CD4-positive, alpha-beta T cell treated with Interleukin-6 for 4 hours (primary cell): ENCODE measurements at regions not wholly inside any gene's neighbourhood (a gene's known extent, or its start where the extent isn't known, plus 50 kb on each side); places are given as distances from the start of the nearest gene placed in this dataset.
"Not testable (repeated sequence)": the region's sequence is repeated elsewhere in the genome, so short reads cannot be mapped to it uniquely, and the experiment has no call there.

Source experiments
- DNase-seq: peaks from one replicate; pipeline ENCODE4 v3.0.0-alpha.2; 2020; ENCODE audit warnings: mixed read lengths

DNA sequence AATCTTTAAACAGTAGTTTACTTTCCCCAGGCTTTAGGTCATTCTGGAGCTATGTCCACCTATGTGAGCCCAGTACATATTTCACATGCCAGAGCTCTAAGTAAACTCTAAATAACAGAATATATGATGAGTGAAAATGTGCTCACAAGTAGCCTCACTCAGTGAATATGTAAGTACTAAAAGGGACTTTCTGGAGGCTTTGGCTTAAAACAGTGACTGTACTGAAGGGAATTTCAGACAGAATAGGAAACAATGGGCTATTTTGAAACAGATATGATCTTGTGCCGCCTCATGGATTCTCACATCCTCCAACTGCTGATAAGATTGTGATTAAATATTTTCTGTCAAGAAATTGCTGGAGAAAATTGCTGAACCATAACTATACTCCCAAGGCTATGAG lies 747.9 kb downstream of the SOCS6 start:
- no peak for DNase-seq

DNA sequence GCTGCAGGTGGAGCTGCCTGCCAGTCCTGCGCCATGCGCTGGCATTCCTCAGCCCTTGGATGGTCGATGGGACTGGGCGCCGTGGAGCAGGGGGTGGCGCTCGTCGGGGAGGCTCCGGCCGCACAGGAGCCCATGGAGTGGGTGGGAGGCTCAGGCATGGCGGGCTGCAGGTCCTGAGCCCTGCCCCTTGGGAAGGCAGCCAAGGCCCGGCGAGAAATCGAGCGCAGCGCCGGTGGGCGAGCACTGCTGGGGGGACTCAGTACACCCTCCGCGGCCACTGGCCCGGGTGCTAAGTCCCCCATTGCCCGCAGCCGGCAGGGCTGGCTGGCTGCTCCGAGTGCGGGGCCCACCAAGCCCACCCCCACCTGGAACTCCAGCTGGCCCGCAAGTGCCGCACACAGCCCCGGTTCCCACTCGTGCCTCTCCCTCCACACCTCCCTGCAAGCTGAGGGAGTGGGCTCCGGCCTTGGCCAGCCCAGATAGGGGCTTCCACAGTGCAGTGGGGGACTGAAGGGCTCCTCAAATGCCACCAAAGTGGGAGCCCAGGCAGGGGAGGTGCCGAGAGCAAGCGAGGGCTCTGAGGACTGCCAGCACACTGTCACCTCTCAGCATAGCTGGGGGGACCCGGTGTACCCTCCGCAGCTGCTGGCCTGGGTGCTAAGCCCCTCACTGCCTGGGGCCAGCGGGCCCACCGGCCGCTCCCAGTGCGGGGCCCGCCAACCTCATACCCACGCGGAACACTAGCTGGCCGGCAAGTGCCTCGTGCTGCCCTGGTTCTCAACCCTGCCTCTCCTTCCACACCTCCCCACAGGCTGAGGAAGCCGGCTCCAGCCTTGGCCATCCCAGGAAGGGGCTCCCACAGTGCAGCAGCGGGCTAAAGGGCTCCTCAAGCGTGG lies 742.7 kb downstream of the SOCS6 start:
- DNase-seq: not testable (repeated sequence)

DNA sequence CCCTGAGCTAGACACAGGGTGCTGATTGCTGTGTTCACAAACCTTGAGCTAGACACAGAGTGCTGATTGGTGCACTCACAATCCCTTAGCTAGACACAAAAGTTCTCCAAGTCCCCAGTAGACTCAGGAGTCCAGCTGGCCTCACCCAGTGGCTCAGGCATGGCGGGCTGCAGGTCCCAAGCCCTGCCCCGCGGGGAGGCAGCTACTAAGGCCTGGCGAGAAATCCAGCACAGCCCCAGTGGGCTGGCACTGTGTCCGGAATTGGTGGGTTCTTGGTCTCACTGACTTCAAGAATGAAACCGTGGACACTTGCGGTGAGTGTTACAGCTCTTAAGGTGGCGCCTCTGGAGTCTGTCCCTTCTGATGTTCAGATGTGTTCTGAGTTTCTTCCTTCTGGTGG lies 741.2 kb downstream of the SOCS6 start:
- DNase-seq: not testable (repeated sequence)

DNA sequence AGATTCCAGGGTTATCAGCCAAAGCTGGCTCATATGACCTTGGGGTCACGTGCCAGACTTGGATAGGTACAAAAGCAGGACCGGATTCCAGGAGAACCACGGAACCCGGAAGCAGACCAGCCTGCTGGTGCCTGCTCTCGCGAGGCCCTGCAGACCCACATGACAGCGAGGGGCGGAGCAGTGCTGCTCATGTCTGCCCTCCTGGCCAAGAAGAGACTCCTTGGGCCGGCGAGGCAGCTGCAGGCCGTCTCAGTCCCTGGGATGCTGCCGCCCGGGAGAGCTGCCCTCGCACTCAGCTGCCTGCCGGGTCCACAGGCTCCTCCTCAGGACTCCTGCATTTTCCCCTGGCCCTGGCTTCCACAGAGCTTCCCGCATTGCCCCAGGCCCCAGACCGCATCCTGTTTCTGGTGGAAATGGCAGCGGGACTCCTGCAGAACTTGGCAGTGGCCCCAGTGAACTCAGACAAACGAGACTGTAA lies 739.5 kb downstream of the SOCS6 start:
- DNase-seq: no peak

DNA sequence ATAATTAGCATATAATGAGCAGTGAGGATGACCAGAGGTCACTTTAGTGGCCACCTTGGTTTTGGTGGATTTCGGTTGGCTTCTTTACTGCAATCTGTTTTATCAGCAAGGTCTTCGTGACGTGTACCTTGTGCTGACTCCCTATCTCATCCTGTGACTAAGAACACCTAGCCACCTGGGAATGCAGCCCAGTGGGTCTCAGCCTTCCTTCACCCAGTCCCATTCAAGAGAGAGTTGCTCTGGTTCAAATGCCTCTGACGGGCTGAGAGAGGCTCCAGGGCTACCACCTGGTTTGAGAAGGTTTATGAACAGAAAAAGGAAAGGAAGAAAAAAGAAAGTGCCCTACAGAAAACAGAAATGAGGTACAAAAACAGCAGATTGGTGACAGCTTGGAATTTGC lies 738.7 kb downstream of the SOCS6 start:
- no peak for DNase-seq

DNA sequence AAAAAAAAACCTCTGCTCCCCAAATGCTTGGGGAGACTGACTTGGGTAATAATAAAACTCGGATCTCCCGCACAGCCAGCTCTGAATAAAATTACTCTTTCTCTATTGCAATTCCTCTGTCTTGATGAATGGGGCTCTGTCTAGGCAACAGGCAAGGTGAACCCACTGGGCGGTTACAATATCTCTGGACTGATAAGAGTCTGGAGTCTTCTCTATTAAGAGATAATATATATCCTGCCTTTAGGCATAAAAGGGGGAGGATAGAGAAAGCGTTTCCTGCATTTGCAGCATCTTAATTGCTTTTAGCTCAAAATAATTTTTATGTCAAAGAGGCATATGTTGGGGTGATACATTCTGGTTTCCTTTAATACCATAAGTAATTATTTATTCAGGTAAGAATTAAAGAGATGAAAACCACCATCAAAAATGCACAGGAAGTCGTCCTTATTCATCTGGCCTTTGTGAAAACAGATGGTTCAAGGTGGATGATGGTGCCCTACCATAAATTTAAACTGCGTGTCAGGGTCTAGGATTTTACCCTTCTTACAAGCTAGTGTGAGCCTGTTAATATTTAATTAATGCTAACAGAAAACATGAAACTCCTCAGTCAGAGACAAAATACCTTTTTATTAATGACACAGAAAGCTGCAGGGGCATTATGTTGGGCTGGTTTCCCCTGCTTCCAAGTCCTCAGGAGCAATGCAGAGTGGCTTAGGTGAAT lies 736.8 kb downstream of the SOCS6 start:
- DNase-seq: no peak

DNA sequence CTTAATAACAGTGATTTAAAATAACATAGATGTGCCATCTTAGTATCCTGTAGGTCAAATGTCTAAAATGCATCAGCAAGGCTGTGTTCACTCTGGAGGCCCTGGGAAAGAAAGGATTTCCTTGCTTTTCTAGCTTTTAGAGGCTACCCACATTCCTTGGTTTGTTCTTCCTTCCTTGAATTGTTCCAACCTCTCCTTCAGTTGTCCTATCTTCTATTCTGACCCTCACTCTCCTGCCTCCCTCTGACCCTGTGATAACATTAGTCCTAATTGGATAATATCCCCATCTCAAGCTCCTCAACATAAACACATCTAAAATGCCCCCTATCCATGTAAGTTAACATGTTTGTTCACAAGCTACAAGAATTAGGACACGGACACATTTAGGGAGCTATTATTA lies 733.5 kb downstream of the SOCS6 start:
- DNase-seq: no peak

DNA sequence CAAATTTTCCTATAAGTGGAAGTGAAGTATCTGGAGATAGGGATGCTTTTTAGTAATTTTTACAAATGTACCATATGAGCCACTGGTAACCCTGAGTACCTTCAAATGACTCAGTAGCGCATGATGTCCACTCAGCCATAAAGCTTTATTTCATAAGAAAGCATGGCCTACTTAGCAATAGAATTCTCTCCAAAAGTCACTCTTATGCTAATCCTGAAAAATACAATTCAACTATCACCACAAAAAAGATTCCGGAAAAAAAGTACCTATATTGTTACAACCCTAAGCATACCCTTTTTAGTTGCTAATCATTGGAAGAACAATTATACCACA lies 732.2 kb downstream of the SOCS6 start:
- no peak for DNase-seq

DNA sequence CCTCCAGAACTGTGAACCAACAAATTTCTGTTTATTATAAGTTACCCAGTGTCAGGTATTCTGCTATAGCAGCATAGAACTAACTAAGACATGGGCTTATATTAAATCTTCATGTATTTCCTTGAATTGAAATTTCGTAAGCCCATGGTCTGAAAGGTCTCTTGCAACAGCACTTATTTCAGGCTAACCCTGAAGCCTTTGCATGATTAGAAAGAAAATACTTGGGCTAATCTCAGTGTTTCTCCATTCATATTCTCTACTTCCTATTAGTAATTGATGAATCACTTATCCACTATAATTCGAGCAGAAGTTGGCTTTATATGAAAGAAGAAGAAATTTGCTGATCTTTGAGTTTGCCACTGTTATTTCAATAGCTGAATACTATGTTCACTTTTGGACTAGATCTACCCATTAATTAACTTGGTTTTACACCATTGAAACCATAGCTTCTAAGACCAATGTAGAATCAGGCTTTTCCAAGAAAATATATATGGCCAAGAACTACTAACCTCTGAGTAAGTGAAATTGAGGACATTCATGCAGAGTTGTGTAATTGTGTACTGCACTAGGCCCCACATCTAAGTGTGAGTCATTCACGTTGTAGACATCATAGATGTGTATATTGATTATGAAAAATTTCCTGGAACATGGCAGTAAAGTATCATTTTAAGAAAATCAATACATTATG lies 731.6 kb downstream of the SOCS6 start:
- DNase-seq: no peak

DNA sequence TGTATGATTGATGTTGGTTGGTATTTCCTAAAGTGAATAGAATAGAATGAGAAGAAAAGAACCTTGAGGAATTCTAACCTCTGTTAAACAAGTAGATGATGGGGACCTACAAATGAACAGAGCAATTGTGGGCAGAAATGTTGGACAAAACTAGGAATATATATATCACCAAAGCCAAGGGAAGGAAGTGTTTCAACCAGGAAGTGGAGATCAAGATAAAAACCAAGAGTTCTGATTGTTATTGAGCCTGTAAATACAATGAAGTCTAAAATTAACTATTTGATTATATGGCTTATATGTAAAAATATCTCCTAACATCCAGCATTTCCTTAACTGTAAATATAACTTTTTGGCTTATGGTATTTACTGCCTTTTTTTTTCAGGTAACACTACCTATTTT lies 730.0 kb downstream of the SOCS6 start:
- no peak for DNase-seq

DNA sequence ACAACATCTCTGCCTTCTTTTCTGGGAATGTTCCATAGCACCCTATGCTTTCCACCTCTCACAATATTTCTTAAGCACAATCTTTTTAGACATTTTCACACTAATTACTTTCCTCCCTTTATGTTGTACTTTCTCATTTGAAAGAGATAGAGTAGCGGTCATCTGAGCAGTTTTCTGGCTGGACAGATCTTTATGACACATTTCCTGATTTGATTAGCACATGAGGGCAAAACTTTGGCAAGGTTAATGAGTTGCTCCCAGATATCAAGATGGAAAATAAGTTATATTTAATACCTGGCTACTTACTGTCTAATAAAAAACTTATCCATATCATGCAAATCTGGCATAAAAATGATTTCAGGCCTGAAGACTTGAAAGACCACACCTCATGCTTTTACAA lies 723.9 kb downstream of the SOCS6 start:
- DNase-seq: no peak

DNA sequence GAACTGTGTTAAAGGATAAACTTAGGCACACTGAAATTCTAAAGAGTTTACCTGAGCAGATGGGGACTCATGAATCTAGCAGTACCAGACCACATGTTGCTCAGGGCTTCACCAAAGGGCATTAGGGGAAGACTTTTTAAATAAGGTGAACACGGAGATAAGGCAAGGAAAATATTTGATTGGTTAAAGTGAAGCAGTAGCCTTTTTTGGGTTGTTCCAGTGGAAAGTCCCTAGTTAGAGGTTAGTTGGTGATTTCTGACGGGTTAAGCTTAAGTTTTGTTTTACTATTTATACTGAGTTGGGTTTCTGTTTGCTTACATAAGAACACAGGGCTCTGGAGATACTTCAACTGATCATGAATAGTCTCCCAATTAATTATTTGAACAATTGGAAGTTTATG lies 722.5 kb downstream of the SOCS6 start:
- no peak for DNase-seq

DNA sequence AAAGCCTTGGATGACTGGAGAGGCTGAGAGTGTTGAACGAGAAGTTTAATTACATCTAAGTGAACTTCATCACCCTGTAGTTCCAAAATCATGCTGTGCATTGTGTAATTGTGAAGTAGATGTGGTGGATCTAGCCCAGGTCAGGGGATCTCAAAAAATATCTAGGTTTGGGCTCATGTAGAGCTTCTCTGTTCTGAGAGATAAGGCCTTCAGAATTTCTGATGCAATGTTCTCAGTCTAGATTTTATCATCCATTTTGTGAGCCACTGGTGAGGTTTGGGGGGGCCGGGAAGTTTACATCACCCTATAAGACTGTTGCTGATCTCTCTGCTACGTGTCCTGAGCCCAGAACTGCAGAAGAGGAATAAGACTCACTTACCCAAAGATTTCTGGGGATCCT lies 719.4 kb downstream of the SOCS6 start:
- no peak for DNase-seq

DNA sequence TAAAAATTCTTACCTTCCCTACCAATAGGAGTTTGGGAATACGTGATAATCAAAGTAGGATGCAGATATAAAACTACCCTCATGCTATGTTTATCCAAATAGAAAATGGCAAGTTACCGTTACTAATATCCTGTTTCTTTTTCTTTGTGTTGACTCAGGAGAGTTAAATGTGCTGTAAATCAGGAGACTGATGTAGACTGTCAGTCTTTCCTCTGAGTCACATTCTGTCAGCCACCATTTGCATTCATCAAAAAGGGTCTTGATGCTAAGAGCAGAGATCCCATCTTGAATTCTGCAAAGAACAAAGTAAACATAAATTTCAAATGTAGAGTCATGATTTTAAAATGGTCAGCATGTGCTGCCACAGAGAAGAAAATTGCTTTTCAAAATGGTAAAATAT lies 712.8 kb downstream of the SOCS6 start:
- no peak for DNase-seq

DNA sequence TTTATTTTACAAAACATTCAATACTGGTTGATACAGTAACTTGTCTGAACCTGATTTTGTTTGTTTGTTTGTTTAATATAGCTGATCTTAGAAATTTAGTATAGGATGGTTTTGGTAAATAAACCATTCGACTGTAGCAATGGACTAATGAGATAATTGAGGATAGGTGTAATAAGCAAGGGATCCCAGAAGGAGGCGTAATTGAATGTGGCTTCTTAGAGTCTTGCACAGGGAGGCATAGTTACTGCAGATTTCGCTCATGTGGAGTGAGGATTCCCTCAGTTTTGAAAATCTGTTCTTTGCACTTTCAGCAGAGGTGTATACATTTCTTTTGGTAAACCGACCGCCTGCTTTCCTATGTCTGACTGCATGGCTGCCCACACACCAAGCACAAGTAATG lies 709.6 kb downstream of the SOCS6 start:
- no peak for DNase-seq

DNA sequence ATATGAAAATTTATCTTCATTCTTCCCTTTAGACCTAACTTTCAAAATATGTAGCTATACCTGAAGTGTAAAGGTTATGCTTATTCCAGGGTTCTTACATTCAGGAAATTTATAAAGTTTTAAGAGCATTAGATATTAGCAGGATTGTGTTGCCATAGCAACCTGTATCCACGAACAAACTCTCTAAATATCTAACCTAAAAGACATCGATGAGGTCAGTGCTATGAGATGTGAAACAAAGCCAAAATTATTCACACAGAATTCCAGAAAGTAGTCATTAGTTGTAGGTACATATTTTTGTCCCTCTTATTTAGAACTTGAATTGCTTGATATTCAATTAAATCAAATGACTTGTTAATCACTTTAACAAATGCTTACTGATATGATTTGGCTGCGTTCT lies 705.3 kb downstream of the SOCS6 start:
- DNase-seq: no peak

DNA sequence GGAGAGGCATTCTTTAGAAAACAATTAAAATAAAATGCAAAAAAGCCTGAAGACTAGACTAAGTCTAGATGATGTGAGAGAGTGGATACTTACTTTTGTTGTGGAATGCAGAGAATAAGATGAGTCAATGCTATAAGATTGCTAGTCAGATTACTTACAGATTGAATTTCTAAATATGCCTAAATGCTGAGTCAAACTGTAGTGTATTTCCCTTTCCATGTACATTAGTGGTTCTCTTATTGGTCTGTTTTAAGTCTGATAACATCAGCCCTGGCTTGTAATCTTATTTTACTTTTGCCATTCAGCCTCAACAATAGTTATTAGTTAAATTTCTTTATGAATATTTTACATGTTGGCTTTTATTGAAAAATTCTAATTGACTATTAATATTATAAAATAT lies 702.7 kb downstream of the SOCS6 start:
- DNase-seq: no peak

DNA sequence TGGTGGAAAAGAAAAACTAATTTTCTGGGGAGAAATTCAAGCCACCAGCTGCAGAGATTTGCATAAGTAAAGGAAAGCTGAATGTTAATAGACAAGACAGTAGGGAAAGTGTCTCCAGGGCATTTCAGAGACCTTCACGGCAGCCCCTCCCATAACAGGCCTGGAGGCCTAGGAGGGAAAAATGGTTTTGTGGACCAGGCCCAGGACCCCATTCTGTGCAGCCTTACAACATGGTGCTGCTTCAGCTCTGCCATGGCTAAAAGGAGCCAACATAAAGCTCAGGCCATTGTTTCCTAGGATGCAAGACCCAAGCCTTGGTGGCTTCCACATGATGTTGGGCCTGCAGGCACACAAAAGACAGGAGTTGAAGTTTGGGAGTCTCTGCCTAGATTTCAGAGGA lies 697.1 kb downstream of the SOCS6 start:
- no peak for DNase-seq

DNA sequence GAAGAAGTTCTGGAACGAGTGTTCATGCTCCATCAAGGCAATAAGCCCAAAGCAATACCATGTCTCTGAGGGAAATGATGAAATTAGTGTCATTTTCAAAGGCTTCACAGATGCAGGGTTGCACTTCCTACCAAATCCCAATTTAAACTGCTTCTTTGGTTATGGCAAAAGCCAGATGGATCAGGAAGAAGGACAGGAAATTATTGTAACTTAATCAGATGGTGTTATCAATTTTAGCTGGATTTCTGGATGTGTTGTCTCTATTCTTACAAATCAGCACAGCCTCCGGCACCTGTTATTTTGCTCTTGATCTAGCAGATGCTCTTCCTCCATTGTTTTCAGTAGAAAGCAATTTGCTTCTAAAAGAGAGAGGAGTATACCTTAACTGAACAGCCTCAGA lies 693.4 kb downstream of the SOCS6 start:
- DNase-seq: no peak

DNA sequence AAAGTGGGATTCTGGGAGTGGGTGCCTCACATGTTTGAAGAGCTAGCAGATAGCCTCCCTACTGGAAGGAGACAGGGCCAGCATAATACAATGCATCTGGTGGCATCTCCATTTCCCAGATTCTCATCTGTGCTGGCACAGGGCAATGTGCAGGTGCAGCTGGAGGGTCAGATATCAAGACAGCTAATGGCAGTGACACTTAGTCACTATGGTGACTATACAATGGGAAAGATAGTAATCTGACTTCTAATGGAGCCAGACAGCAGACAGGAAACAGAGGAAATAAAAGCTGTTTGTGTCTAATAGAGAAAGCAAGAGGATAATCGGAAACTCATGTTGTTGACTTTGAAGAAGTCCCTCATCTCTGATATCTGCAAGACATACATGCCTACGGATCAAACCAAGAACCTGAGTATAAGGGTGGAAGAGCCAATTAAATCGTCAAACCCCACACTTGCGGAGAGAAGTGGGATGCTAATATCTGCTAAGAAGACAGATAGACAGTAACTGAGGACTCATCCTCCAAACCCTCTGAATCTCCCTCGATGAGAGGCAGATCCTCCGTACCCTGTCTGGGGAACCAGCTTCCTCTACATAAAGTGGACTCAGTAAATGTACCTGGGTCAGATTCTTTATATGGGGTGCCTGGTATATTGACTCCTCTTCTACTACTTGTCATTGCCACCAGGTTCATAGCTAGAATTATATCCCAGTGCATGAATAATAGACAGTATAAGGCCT lies 692.7 kb downstream of the SOCS6 start:
- DNase-seq: no peak

DNA sequence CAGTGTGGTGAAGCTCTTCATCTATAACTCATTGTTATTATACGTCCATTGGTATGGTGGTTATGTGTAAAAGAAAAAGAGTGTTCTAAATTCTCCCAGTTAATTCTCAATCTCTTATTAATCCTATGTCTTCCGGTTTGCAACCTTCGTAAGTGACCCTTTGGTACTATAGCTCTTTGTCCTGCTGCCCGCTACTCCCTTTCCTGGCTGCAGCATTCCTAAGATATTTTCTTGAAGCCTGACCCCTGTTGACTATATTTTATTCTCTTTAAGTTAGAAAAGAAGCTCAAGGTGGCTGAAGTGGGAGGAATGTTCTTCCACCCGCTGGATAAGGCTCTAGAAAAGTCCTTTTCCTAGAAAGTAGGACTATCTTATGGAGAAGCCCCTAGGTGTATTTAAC lies 684.8 kb downstream of the SOCS6 start:
- DNase-seq: no peak

DNA sequence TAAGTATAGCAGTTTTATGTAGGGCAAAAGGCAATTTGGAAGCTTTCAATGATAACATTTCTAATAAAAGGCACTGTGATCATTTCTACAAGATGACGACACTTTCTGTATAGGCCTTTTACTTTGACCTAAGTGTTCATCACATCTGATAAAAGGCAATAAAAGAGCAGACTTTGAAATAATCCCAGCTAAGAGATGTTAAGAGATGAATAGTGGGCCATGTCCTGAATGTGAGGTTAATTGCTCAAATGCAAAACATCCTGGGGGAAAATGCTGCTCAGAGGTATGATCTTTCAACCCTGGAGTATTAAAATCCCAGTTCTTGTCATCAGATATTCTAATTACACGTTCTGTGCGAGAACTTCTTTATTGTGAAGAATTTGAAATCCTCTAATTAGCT lies 677.6 kb downstream of the SOCS6 start:
- DNase-seq: no peak

DNA sequence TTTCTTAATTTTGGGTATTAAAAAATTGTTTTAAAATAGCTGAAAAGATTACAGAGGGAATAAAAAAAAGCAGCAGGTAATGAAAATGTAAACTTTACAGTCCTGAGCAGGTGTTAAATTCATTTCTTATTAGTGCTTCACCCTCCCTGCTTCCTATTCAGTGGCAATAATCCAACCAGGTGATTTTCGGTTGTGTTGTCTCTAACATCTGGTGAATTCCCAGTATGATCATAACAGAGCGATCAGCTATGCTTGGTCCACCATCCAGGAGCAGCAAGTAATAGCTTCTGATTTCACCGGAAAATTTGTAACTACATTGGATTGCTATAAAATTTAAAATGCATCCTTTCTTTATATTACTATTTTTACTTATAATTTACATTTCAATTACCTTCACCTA lies 673.1 kb downstream of the SOCS6 start:
- DNase-seq: no peak
